ENCODE measurements at regions not wholly inside any gene's neighbourhood (a gene's known extent, or its start where the extent isn't known, plus 50 kb on each side); places are given as distances from the start of the nearest gene placed in this dataset.

DNA sequence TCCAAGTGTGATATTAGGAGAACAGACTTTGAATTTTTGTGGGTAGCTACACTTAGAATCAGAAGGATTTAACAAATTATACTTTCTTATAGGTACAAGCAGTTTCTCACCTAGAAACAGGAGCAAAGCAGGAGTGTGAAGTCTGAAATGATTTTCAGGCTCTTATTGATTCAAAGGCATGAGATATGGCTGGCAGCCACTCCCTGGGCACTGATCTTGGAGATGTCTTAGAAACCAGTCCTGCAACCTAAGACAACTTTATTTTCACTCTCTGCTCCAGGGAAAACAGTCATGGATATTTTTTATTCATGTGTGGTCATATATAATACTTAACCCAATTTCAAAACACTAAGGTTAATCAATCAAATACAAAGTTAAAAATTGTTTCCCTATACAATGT lies 254.9 kb upstream of the TMEM132C start:
- intact Hi-C loops (cut with micrococcal nuclease): no loop called here
- ChIA-PET CTCF (no interaction called here), POLR2A (no interaction called here)
- no peak overlapping the region for H3K4me2 ChIP-seq (replicated peaks; ENCODE audit: low read depth, low read length, poor library complexity, severe bottlenecking)
- H3K27me3 Mint-ChIP-seq: no peaks in the 10 kb centered on the region
- H3K36me3 ChIP-seq (replicated peaks in 1 of 2; ENCODE audit: control extremely low read depth in 1 of 2, control insufficient read depth in 1 of 2, extremely low read depth in 1 of 2, insufficient read depth in 2 of 2, low read length in 1 of 2): no peaks in the 10 kb centered on the region
- no peak overlapping the region for H3K27ac Mint-ChIP-seq
- H3K9me3 Mint-ChIP-seq (ENCODE audit: insufficient read depth): no peaks in the 10 kb centered on the region
- H3K4me1 Mint-ChIP-seq: no peaks in the 10 kb centered on the region
- H3K4me1 ChIP-seq (ENCODE audit: control insufficient read depth in 2 of 2, insufficient read depth in 2 of 2, low read length in 2 of 2): no peaks in the 10 kb centered on the region
- no peak overlapping the region for H2AFZ ChIP-seq (ENCODE audit: insufficient read depth, low read depth, low read length, poor library complexity, severe bottlenecking)
- H3K9ac ChIP-seq (ENCODE audit: low read length): no peak overlapping the region
- no peaks in the 10 kb centered on the region for H3K27me3 ChIP-seq (replicated peaks in 1 of 4; ENCODE audit: control extremely low read depth in 1 of 4, control insufficient read depth in 3 of 4, insufficient read depth in 4 of 4, low read length in 3 of 4)
- H3K9me3 ChIP-seq (ENCODE audit: control extremely low read depth in 1 of 3, control insufficient read depth in 2 of 3, insufficient read depth in 1 of 3, low read length in 2 of 3): no peaks in the 10 kb centered on the region
- no peak overlapping the region for H3K27ac ChIP-seq (ENCODE audit: low read length in 2 of 2)
- H3K4me3 ChIP-seq (ENCODE audit: control extremely low read depth in 1 of 5, extremely low read depth in 1 of 5, insufficient read depth in 1 of 5, low read depth in 2 of 5, low read length in 4 of 5): no peak overlapping the region
- no peak for ATAC-seq (ENCODE audit: low read depth)
- TF ChIP-seq EZH2 (IDR thresholded peaks at IDR 0.05; ENCODE audit: borderline replicate concordance, insufficient read depth, low read depth, low read length, poor library complexity, severe bottlenecking): no peak
- TF ChIP-seq, protein P1, sequence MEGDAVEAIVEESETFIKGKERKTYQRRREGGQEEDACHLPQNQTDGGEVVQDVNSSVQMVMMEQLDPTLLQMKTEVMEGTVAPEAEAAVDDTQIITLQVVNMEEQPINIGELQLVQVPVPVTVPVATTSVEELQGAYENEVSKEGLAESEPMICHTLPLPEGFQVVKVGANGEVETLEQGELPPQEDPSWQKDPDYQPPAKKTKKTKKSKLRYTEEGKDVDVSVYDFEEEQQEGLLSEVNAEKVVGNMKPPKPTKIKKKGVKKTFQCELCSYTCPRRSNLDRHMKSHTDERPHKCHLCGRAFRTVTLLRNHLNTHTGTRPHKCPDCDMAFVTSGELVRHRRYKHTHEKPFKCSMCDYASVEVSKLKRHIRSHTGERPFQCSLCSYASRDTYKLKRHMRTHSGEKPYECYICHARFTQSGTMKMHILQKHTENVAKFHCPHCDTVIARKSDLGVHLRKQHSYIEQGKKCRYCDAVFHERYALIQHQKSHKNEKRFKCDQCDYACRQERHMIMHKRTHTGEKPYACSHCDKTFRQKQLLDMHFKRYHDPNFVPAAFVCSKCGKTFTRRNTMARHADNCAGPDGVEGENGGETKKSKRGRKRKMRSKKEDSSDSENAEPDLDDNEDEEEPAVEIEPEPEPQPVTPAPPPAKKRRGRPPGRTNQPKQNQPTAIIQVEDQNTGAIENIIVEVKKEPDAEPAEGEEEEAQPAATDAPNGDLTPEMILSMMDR (IDR thresholded peaks at IDR 0.05): no peak
- no peaks in the 10 kb centered on the region for H4K20me1 ChIP-seq (ENCODE audit: control insufficient read depth, insufficient read depth, low read length, poor library complexity, severe bottlenecking)
- no peak for DNase-seq
- no peak overlapping the region for H3K4me3 Mint-ChIP-seq
- H3K79me2 ChIP-seq (ENCODE audit: control insufficient read depth, insufficient read depth, low read length): no peaks in the 10 kb centered on the region

DNA sequence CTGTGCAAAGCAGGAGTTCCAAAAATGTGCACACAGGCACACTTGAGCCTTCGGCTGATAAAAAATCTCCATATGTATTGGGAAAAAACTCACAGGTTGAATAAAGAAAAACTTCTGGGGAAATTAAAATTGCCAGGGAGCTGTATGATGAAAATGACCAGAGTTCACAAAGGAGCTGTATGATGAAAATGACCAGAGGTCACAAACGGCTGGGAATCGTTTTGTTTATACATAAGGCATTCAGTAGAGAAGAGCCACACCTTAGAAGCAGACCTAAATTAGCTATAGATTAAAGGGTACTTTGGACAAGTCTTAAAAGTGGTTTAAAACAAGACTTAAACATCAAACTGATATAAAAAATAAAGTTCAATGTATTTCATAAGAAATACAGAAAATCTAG lies 251.7 kb upstream of the TMEM132C start:
- no CpG with 5 or more reads among the region's 3 CpGs for WGBS (ENCODE audit: insufficient coverage)
- no peaks in the 10 kb centered on the region for H4K20me1 ChIP-seq (ENCODE audit: control insufficient read depth, insufficient read depth, low read length, poor library complexity, severe bottlenecking)
- H3K4me2 ChIP-seq (replicated peaks; ENCODE audit: low read depth, low read length, poor library complexity, severe bottlenecking): no peak overlapping the region
- no peak overlapping the region for H3K9ac ChIP-seq (ENCODE audit: low read length)
- ChIA-PET POLR2A (no interaction called here), CTCF (no interaction called here)
- Mint-ChIP-seq H3K4me1 (no peaks in the 10 kb centered on the region), H3K27me3 (no peaks in the 10 kb centered on the region), H3K27ac (no peak overlapping the region), H3K4me3 (no peak overlapping the region), H3K9me3 (ENCODE audit: insufficient read depth) (peaks cover 3% of the 10 kb centered on the region)
- TF ChIP-seq EZH2 (IDR thresholded peaks at IDR 0.05; ENCODE audit: borderline replicate concordance, insufficient read depth, low read depth, low read length, poor library complexity, severe bottlenecking): no peak
- TF ChIP-seq, protein P1 (IDR thresholded peaks at IDR 0.05): no peak
- no peak overlapping the region for H3K4me3 ChIP-seq (ENCODE audit: control extremely low read depth in 1 of 5, extremely low read depth in 1 of 5, insufficient read depth in 1 of 5, low read depth in 2 of 5, low read length in 4 of 5)
- intact Hi-C loops (cut with micrococcal nuclease): no loop called here
- DNase-seq: no peak
- H2AFZ ChIP-seq (ENCODE audit: insufficient read depth, low read depth, low read length, poor library complexity, severe bottlenecking): no peak overlapping the region
- ATAC-seq (ENCODE audit: low read depth): no peak
- peaks cover 0 to 3% (median 0%) of the 10 kb centered on the region in 3 donors for H3K9me3 ChIP-seq (ENCODE audit: control extremely low read depth in 1 of 3, control insufficient read depth in 2 of 3, insufficient read depth in 1 of 3, low read length in 2 of 3)
- no peak overlapping the region for H3K27ac ChIP-seq (ENCODE audit: low read length in 2 of 2)
- no peaks in the 10 kb centered on the region for H3K27me3 ChIP-seq (replicated peaks in 1 of 4; ENCODE audit: control extremely low read depth in 1 of 4, control insufficient read depth in 3 of 4, insufficient read depth in 4 of 4, low read length in 3 of 4)
- no peaks in the 10 kb centered on the region for H3K4me1 ChIP-seq (ENCODE audit: control insufficient read depth in 2 of 2, insufficient read depth in 2 of 2, low read length in 2 of 2)
- no peaks in the 10 kb centered on the region for H3K36me3 ChIP-seq (replicated peaks in 1 of 2; ENCODE audit: control extremely low read depth in 1 of 2, control insufficient read depth in 1 of 2, extremely low read depth in 1 of 2, insufficient read depth in 2 of 2, low read length in 1 of 2)
- no peaks in the 10 kb centered on the region for H3K79me2 ChIP-seq (ENCODE audit: control insufficient read depth, insufficient read depth, low read length)

All from B cell (primary cell).